Activated CD8-positive, alpha-beta memory T cell treated with anti-CD3 and anti-CD28 coated beads, Interleukin-2, amount 50 U/mL, for 48 hours (primary cell): ENCODE measurements at regions not wholly inside any gene's neighbourhood (a gene's known extent, or its start where the extent isn't known, plus 50 kb on each side); places are given as distances from the start of the nearest gene placed in this dataset.
"Not testable (repeated sequence)": the region's sequence is repeated elsewhere in the genome, so short reads cannot be mapped to it uniquely, and the experiment has no call there.

Source experiments
- DNase-seq: peaks from one replicate; pipeline ENCODE4 v3.0.0-alpha.2; 2020

GRCh38 chr4:18684932-18685331, 663.4 kb upstream of the LCORL start:
- no peak for DNase-seq

DNA sequence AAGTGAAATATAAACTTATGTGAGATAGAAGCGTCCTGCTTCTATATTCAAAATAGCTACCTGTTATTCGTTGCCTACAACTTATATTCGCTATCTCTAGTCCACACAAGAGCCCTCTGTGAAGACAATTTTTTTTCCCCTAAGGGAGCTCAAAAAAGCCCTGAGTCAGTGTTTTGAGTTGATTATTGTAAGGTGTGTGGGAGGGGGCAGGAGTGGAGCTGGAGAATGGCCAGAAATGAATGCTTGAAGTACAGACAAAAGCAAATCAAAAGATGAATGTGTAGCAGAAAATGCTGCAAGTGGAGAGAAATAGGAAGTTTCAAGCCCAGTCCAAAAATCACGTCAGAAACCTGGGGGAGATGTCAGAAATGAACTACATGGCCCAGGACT, 655.0 kb upstream of the LCORL start:
- no peak for DNase-seq

DNA sequence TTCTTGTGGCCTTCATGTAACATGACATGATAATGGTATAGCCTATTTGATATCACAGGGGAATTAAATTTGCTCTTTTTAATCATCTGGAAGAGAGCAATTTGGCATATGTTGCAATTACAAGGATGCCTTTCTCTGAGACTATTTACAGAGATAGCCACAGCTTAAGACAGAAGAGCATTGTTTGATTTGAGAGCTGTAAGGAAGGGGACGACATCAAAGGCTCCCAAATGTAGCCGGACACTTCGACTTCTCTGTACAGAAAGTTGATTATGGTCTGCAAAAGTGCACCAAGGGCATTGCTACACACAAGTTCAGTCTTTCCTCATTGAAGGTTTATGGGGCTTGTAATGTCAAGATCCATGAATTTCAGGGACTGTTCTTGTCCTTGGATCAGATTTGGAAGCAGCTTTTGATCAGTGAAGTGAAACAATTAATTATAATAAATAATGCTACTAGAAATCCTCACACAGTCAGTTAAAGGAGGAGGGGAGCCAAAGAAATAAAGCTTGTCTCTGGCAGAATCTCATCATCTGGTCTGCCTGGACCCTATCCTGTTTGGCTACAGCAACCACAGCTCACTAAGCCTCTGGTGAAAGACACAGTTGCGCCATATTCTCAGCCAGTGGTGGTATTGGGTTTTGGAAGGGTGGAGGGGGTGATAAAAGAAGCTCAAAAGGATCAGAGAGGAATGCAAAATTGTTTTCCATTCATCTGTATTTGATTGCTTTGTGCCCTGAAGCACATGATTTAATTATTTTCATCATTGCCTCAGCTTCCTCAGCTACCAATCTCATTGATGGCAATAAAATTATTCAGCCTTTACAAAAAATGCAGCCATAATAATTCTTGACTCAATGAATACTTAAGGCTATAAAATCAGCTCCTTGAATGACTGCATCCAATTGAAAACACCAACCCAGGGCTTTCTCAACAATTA, 654.3 kb upstream of the LCORL start:
- DNase-seq = no peak

GRCh38 chr4:18670034-18670433, 648.5 kb upstream of the LCORL start:
- DNase-seq = no peak

DNA sequence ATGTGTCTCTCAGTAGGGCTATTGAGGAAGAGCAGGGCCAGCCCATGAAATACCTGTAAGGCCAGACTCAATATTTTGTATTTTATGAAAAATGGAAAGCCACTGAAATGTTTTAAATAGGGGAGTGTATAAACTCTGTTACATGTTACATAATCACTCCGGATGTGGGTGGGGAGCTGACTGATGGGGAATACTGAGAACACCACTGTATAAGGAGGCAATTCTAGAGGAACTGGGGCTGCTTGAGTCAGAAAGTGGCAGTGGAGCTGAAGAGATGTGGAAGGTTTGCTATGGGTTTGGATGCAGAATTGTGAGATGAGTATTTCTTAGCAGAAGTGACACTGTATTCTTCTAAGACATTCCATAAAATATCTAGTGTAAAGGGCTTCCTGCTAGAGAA, 647.8 kb upstream of the LCORL start:
- no peak for DNase-seq

- DNase-seq = no peak
Observed at GRCh38 chr4:18666322-18666721, 644.8 kb upstream of the LCORL start.

DNA sequence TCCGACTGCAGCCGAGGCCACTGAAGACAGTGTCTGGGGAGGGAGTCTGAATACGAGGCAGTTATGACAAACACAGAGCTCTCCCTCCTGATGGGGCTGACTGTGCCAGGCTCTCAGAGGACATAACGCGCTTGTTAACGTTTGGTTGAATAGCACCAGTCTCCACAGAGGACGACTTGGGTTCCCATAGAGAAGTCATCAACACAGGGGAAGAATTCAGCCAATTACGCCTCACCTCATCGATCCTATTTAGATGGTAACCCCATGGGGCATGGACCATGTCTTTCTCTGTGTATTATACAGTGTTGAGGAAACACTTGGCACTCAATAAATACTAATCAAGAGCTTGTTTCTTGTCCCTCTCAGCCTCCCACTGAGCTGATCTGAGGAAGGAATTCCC, 642.6 kb upstream of the LCORL start:
- no peak for DNase-seq

- no peak for DNase-seq
Observed at GRCh38 chr4:18645351-18645750, 623.8 kb upstream of the LCORL start.

- no peak for DNase-seq
Observed at GRCh38 chr4:18641334-18641733, 619.8 kb upstream of the LCORL start.

- no peak for DNase-seq
Observed at GRCh38 chr4:18638031-18638430, 616.5 kb upstream of the LCORL start.

GRCh38 chr4:18636001-18636585, 614.5 kb upstream of the LCORL start:
- no peak for DNase-seq

- DNase-seq = no peak
Observed at GRCh38 chr4:18635531-18635930, 614.0 kb upstream of the LCORL start.

DNA sequence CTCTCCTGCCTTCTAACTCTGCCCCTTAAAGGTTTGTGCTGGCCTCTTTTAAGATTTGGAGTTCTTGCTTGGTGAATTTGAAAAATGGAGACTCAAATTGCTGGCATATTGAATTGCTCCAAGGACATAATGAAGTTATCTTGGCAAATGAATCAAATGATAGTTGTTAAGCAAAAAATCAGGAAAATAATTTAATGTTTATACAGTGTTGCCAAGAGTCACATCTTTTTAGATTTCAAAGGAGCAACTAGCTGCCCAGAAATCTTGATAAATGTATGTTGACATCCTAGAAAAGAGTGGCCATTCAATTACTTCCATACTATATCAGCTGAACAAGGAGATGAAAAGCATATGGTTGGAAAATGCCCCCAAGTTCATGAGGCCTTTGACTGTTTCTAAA, 610.0 kb upstream of the LCORL start:
- no peak for DNase-seq

- no peak for DNase-seq
Observed at GRCh38 chr4:18630218-18631110, 608.9 kb upstream of the LCORL start.

GRCh38 chr4:18627447-18628005, 606.0 kb upstream of the LCORL start:
- no peak for DNase-seq

DNA sequence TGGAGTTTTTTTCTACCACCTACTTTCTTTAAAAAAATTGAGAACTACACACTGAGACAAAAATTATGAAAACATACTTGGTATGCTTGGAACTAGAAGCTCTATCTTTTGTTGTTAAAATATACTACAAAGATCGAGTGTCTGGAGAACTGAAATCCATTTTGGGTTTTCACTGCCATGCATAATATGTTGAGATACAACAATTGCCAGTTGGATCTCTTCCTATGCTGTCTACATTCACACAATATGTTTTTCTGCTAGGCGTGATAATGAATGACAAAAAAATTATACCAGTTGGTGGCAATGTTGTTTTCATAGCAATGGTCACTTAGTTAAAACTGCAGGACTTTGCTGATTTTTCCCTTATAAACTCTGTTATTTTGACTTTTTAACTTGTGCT, 605.4 kb upstream of the LCORL start:
- no peak for DNase-seq

DNA sequence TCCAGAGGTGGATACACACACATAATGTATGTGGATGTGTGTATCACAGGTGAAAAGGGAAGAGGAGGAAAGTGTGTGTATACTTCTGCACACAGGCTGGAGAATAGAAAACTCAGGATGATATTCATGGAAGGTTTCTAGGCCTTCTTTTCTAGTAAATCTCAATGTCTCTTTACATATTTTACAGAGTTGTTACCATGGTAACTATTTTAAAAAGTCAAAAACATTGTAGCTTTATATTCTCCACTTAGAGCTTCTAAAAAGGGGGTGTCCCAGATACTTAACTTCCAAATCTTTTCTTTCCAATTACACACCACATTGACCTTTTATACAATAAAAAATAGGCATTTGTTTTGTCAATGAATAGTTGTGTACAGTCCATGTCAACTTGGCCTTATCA, 604.8 kb upstream of the LCORL start:
- no peak for DNase-seq

DNA sequence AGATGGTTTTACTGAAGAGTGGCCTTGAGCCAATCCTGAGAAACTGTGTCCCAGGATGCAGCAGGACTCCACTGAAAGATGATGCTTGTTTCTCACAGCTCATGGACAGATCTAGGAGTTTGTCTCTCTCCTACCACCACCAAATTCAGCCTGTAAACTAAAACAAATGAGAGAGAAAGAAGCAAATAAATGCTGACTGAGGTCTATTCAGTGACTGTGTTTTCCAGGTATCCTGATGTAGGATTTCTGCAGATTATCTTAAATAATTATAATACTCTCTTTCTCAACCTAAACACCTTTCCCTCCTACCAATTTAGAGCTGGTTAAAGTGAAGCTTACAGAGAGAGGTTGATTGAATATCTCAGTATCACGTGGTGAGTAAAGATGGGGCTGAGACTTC, 599.6 kb upstream of the LCORL start:
- DNase-seq = no peak

- DNase-seq = no peak
Observed at GRCh38 chr4:18616720-18617119, 595.2 kb upstream of the LCORL start.

GRCh38 chr4:18611026-18611425, 589.5 kb upstream of the LCORL start:
- DNase-seq = no peak

DNA sequence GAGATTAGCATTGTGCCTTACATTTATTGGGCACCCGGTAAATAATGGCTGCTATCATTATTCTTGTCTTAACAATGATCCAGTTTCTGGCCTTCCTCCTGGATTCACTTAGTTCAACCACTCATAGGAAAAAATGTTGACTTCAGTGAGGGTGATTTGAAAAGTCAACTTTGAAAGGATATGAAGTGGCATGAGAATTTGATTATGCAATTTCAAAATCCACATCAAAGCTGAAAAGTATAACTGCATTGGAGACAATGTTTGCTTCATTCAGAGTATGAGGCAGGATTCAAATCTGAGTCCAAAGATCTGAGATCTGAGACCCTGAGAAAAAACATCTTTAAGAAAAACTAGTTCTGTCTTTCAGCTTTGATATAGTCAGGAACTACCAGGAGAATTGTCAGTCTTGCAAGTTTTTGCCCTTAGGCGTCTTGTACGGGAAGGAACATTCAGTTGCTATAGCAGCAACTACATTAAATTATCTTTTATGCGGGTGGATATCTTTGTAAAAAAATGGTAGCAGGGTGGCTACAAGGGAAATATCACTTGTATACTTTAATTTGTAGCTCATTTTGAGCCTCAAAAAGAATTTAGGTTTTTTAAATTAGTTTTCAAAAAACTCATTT, 587.5 kb upstream of the LCORL start:
- DNase-seq = no peak

DNA sequence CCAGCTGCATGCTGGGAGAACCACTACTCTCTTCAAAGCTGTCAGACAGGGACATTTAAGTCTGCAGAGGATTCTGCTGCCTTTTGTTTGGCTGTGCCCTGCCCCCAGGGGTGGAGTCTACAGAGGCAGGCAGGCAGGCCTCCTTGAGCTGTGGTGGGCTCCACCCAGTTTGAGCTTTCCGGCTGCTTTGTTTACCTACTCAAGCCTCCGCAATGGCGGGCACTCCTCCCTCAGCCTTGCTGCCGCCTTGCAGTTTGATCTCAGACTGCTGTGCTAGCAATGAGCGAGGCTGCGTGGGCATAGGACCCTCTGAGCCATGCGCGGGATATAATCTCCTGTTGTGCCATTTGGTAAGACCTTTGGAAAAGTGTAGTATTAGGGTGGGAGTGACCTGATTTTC, 581.1 kb upstream of the LCORL start:
- not testable (repeated sequence) for DNase-seq
